ENCODE measurements at regions not wholly inside any gene's neighbourhood (a gene's known extent, or its start where the extent isn't known, plus 50 kb on each side); places are given as distances from the start of the nearest gene placed in this dataset.

DNA sequence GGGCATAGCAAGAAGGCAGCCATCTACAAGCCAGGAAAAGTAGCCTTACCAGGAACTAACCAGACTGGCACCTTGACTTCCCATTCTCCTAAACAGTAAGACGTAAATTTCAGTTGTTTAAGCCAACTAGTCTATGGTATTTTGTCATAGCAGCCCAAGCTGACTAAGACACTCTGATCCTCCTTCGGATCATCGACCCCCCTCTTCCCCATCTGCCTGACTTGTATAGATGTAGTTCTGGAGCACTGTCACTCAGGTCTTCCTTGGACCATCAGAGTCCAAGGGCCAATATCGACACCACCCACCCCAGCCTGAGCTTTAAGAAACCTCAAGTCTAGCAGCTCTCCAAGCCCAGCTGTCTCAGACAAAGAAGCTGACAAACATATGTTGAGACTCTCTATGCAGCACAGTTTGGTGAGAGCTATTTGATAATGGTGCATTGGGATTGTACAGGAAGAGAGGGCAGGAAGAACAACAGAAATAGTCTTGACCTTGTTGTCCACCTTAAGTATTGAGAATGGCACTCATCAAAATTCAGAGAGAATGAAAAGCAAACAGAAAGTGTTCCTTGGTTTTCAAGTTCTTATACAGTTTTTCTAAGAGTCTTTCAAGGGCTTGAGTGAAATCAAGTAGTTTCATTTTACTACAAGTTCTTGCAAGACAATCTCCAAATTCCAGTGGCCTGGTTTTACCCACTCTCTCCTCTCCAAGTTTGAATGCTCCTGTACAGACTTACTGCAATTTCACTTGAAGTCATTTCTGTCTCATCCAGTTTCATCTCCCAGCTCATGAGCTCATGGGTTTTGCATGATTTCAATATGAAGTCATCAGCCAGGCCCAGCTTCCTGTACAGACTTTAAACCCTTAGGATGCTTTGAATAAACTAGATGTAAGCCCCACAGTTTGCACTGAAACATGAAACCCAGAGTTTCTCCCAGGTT, 122.3 kb upstream of the RAI14 start:
- TF ChIP-seq, protein P1, sequence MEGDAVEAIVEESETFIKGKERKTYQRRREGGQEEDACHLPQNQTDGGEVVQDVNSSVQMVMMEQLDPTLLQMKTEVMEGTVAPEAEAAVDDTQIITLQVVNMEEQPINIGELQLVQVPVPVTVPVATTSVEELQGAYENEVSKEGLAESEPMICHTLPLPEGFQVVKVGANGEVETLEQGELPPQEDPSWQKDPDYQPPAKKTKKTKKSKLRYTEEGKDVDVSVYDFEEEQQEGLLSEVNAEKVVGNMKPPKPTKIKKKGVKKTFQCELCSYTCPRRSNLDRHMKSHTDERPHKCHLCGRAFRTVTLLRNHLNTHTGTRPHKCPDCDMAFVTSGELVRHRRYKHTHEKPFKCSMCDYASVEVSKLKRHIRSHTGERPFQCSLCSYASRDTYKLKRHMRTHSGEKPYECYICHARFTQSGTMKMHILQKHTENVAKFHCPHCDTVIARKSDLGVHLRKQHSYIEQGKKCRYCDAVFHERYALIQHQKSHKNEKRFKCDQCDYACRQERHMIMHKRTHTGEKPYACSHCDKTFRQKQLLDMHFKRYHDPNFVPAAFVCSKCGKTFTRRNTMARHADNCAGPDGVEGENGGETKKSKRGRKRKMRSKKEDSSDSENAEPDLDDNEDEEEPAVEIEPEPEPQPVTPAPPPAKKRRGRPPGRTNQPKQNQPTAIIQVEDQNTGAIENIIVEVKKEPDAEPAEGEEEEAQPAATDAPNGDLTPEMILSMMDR (IDR thresholded peaks at IDR 0.05), result no peak
- TF ChIP-seq POLR2AphosphoS5 (IDR thresholded peaks at IDR 0.05), result no peak
- TF ChIP-seq POLR2A (IDR thresholded peaks at IDR 0.05), result no peak
- TF ChIP-seq EP300 (IDR thresholded peaks at IDR 0.05), result no peak

All from suprapubic skin (tissue), 4 donors.